ENCODE measurements at regions not wholly inside any gene's neighbourhood (a gene's known extent, or its start where the extent isn't known, plus 50 kb on each side); places are given as distances from the start of the nearest gene placed in this dataset.

DNA sequence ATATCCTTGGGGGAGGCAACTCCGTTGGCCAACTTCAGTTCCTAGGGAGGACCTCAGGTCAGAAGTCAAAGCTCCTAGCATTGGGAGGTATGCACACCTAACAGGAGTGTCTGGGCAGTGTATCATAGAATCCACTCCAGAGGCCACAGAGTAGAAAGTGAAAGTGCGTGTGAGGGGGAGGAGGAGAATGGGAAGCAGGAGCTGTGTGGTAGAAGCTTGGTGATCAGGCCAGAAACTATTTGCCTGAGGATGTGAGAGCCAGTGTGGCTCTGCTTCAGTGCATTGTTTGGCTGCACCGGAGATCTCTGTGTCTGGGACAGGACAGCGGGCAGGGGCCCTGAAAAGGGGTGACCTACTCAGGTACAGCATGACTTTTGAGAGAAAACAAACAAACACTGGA is 557.4 kb upstream of the VSTM2A start:
- TF ChIP-seq, protein P1, sequence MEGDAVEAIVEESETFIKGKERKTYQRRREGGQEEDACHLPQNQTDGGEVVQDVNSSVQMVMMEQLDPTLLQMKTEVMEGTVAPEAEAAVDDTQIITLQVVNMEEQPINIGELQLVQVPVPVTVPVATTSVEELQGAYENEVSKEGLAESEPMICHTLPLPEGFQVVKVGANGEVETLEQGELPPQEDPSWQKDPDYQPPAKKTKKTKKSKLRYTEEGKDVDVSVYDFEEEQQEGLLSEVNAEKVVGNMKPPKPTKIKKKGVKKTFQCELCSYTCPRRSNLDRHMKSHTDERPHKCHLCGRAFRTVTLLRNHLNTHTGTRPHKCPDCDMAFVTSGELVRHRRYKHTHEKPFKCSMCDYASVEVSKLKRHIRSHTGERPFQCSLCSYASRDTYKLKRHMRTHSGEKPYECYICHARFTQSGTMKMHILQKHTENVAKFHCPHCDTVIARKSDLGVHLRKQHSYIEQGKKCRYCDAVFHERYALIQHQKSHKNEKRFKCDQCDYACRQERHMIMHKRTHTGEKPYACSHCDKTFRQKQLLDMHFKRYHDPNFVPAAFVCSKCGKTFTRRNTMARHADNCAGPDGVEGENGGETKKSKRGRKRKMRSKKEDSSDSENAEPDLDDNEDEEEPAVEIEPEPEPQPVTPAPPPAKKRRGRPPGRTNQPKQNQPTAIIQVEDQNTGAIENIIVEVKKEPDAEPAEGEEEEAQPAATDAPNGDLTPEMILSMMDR (conservative IDR thresholded peaks at IDR 0.05; ENCODE audit: low read depth, low read length), result no peak
- TF ChIP-seq POLR2A (IDR thresholded peaks at IDR 0.05; ENCODE audit: low read depth, low read length), result no peak
- no peak for TF ChIP-seq RCOR1 (IDR thresholded peaks at IDR 0.05; ENCODE audit: insufficient replicate concordance, low read length)
